ENCODE measurements at regions not wholly inside any gene's neighbourhood (a gene's known extent, or its start where the extent isn't known, plus 50 kb on each side); places are given as distances from the start of the nearest gene placed in this dataset.
"Not testable (repeated sequence)": the region's sequence is repeated elsewhere in the genome, so short reads cannot be mapped to it uniquely, and the experiment has no call there.

DNA sequence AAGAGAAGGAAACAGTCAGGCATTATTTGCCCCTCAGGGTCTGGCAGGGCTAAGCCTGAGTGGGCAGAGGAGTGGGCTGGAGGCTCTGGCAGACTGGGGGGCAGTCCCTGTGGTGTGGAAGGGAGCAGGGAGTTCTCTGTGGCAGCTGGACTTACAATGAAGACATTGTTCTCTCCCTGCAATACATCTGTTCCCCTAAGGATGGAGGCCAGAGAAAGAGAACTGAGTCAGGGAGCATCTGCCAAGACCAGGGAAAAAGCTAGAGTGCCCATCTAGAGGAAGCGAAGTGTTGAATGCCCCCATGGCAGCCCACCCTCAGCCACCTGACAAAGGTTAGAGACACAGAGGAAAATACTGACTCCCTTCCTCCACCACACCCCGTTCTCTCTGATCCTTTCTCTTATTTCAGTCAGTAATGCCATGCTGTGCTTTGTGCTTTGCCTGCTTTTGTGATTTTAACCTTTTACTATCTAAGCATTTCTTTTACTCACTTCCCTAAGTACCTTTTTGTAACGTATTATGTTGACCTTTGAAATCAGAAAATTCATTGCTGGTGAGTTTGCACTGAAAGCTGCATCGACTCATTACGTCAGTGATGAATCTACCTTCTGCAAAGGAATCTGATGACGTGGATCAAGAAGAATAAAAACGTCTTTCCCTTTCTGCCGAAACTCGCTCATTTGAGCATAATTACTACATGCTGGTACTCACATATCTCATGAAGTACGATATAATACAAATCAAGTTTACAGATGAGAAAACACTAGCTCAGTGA is 76.0 kb downstream of the ACTL7B start:
- TF ChIP-seq POLR2A (IDR thresholded peaks at IDR 0.05; ENCODE audit: low read length) (no peak), GATA1 (IDR thresholded peaks at IDR 0.05; ENCODE audit: low read depth, low read length) (no peak)
- no peak for DNase-seq

DNA sequence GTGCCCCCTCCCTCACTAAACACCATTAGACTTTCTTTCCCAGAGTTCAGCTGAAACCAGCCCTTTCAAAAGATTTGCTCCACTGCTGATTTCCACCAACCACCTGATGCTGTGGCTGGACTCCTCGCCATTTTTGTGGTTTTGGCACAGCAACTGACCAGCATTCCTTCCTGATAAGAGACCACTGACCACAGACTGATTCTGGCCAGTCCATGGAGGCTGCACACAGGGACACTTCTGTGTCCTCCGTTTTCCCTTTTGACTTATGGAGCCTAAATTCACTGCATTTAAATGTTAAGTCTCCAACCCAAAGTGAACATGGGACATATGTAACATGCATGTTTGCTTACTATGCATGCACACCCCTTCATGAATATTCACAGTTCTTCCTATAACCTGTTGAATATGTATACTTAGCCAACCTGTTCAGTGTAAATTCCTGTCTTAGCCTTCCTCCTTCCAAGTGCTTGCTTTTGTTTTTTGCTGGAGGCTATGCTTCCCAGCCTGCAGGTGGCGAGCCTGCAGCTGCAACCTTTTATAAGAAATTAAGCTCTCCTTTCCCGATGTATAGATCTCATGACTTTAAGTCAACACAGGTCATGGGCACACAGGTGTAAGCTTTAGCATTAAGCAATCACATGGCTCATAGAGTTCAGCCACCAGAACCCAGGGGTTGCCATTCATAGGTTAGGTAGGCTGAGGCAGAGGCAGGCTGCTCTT is 78.7 kb downstream of the ACTL7B start:
- TF ChIP-seq POLR2A (IDR thresholded peaks at IDR 0.05; ENCODE audit: low read length) (no peak), GATA1 (IDR thresholded peaks at IDR 0.05; ENCODE audit: low read depth, low read length) (no peak)
- no peak for DNase-seq

DNA sequence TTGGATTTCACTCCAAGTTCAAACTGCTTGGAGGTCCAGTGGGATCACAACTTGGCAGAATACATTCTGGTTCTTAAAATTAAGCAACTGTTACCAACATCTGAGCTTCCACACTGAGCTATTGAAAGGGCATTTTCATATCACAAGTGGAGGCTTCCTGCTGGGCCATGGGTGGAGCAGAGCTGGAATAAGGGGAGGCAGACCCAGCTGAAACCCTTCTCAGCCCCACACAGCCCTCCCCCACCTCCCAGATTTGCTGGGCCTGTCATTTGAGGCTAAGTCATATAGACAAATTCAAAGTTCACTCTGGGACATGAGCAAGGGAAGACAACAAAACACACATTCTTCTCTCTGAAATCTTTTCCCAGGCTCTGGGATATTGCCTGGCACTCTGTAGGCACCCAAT is 79.9 kb downstream of the ACTL7B start:
- TF ChIP-seq POLR2A (IDR thresholded peaks at IDR 0.05; ENCODE audit: low read length) = no peak
- no peak for TF ChIP-seq GATA1 (IDR thresholded peaks at IDR 0.05; ENCODE audit: low read depth, low read length)
- DNase-seq = no peak

DNA sequence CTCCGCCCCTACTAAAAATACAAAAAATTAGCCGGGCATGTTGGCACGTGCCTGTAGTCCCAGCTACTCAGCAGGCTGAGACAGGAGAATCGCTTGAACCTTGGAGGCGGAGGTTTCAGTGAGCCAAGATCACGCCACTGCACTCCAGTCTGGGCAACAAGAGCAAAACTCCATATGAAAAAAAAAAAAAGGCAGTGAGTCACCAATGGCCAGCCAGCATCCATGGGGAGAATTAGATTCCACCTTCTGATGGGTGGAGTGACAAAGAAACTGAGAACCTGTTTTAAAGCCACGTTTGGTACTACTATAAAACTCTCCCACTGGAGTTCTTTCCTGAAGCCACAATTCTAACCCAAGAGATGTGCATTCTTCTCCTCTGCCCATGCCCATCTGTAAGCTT is 81.7 kb downstream of the ACTL7B start:
- DNase-seq = not testable (repeated sequence)

DNA sequence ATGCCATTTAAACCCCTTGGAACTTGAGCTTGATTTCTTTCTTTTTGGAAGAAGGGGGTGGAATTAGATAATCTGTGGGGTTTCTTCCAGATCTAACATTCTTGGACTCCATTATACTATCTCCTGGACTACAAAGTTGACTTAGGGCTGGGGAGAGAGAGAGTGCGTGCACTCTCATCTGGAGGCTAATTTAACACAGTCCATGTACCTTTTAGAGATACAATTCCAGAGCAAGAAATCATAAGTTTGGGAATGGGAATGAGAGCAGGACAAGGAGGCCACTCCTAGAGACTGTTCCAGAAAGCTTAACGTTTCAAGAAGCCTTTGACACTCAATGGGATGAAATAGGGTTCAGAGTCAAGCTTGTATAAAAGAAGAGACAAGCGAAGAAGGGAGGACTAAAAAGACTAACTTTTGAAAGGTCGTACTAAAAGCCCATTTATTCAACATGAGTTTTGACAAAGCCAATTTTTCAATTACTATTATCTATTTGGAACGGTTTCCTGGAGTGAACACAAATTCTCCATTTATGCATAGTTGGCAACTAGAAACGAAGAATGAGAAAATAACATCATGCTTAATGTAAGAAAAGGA is 83.4 kb downstream of the ACTL7B start:
- DNase-seq = no peak
- no peak for TF ChIP-seq GATA1 (IDR thresholded peaks at IDR 0.05; ENCODE audit: low read depth, low read length)

DNA sequence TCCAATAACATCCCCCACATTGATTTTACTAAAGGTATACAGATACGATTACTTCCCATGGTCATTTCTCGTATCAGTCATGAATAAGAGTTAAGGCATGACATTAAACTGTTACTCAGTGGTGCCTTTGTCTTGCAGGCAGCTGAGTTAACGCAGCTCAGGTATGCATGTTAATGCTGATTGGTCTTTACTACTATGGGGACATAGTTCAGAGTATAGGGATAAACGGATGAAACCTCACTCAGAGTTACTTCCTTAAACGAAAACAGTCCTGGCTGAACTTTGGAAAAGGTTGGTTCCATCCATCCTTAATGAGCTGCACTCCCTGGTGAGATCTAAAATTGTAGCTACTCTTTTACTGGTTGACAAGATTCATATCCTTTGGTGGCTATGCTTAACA is 87.0 kb downstream of the ACTL7B start:
- no peak for DNase-seq
- no peak for TF ChIP-seq POLR2A (IDR thresholded peaks at IDR 0.05; ENCODE audit: low read length)
- no peak for TF ChIP-seq GATA1 (IDR thresholded peaks at IDR 0.05; ENCODE audit: low read depth, low read length)

DNA sequence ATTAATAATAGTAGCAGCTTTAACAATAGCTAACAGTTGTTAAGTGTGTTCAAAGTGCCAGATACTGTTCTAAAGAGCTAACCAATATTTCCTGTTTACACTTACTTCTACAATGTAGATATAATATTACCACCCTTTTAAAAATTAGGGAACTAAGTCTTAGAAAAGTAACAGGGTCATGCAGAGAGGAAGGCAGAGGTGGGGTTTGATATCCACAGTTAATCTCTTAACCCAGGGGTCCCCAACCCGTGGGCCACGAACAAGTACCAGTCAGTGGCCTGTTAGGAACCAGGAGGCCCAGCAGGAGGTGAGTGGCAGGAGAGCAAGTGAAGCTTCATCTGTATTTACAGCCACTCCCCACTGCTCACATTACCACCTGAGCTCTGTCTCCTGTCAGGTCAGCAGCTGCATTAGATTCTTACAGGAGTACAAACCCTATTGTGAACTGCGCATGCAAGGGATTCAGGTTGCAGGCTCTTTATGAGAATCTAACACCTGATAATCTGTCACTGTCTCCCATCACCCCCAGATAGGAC is 89.1 kb downstream of the ACTL7B start:
- TF ChIP-seq POLR2A (IDR thresholded peaks at IDR 0.05; ENCODE audit: low read length) (no peak), GATA1 (IDR thresholded peaks at IDR 0.05; ENCODE audit: low read depth, low read length) (no peak)

DNA sequence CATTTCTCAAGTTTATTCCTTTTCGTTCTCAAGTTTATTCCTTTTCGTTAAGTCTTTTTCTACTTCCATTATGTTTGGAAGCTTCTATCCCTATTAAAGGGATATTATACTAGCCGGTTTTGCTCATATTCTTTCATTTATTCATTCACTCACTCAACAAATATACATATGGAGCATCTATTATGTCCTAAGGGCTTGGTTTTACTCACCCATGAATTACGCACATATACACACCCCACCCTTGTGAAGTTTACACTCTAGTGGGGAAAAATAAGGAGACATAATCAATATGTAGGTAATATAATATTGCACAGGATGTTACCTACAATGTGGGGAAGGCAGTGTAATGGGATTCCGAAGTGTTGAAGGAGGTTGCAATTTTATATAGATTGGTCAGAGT is 90.5 kb downstream of the ACTL7B start:
- DNase-seq = no peak
- TF ChIP-seq GATA1 (IDR thresholded peaks at IDR 0.05; ENCODE audit: low read depth, low read length) = no peak
- no peak for TF ChIP-seq POLR2A (IDR thresholded peaks at IDR 0.05; ENCODE audit: low read length)

More for the DNA sequence above, 89.1 kb downstream of the ACTL7B start:
- no peak for DNase-seq

DNA sequence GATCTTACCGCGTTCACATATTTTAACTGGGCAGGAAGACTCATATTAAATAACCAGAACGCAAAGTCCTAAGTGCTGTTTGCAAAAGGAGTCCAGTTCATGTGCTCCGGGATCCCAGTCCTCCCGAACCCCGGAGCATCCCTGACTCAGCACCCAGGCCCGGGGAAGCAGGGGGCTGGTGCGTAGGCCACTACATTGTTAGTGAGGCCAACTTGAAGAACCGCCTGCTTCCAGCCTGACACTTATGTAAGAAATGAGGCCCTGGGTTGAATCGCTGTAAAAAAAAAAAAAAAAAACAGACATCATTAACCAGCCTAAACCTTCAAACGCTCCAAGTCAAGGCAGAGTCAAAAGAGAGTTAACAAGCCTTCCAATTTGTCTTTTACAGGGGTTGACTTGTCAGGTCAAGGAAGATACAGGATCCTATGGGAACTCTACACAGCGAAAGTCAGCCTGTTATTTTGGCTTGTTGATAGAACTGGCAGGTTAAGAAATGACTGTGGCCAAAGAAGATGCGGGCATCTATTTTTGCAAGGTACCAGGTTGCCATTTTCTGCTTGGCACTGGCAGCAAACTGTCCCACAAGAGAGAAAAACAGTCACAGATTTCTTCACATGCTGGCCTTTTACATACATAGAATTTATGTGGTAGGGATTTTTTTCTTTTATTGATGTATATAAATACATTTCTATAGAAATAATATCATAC is 93.3 kb downstream of the ACTL7B start:
- DNase-seq = no peak
- TF ChIP-seq GATA1 (IDR thresholded peaks at IDR 0.05; ENCODE audit: low read depth, low read length) = no peak
- TF ChIP-seq POLR2A (IDR thresholded peaks at IDR 0.05; ENCODE audit: low read length) = no peak

DNA sequence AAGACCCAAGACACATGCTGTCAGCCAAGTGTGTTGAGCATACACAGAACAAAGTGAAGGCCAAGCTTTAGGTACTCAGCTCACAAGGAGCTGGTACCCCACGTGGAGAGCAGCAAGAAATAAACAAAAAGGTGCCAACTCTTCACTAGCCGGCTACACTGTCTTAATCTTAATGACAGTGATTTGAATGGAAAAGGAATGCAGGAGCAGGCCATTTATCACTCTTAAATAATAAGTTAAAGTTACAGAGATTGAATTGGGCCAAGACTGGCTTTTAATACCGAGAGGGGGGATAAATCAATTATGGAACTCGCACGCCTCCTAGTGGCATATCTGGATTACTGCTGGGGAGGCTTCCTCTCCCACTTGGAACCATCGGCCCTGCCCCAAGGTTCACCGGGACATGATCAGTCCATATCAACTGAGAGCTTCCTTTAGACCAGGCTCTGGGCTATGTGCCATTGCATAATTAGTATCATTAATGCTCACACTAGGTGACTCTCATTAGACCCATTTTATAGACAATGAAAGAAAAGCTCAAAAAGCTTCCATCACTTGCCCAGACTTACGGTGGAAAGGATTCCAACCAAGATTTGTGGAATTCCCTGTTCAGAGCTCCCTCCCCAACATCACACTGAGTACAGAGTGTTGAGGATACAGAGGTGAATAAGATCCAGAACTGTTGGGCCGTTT is 94.0 kb downstream of the ACTL7B start:
- no peak for TF ChIP-seq POLR2A (IDR thresholded peaks at IDR 0.05; ENCODE audit: low read length)
- TF ChIP-seq GATA1 (IDR thresholded peaks at IDR 0.05; ENCODE audit: low read depth, low read length) = no peak
- peak; percentile 38 to 67 for DNase-seq

DNA sequence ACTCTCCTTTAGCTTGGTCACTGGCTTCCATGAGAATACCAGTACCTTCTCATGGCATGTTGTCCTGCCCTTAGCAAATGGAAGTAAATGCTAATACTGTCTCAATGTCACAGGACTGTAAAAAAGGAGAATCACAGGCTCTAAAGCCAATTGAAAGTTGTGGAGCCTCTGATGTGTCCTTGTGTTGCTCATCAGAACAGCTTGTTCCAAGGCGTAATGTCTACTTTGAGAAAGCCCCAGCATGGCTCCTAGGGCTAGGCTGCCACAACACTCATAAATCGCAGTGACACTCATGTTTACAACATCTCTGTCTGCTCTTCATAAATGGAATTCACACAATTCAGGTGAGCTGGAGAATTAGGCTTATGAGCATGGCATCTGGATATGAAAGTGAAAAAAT is 94.9 kb downstream of the ACTL7B start:
- no peak for TF ChIP-seq POLR2A (IDR thresholded peaks at IDR 0.05; ENCODE audit: low read length)
- TF ChIP-seq GATA1 (IDR thresholded peaks at IDR 0.05; ENCODE audit: low read depth, low read length) = no peak
- no peak for DNase-seq

DNA sequence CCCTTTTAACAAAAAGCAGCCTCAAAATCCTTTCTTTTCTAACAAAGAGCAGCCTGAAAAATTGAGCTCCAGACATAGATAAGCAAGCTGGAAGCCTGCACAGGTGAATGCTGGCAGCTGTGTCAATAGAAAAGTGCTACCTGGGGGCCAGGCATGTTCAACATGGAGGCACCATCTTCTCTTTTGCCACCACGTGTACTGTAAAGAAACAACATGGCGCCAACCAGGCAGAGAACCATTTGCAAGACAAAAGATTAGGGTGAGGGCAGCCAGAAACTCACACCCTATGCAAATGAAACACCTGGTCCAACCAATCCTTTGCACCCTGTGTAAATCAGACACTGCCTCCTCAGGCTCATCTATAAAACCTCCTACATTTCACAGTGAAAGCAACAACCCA is 96.0 kb downstream of the ACTL7B start:
- DNase-seq = no peak
- TF ChIP-seq POLR2A (IDR thresholded peaks at IDR 0.05; ENCODE audit: low read length) = no peak
- TF ChIP-seq GATA1 (IDR thresholded peaks at IDR 0.05; ENCODE audit: low read depth, low read length) = no peak

DNA sequence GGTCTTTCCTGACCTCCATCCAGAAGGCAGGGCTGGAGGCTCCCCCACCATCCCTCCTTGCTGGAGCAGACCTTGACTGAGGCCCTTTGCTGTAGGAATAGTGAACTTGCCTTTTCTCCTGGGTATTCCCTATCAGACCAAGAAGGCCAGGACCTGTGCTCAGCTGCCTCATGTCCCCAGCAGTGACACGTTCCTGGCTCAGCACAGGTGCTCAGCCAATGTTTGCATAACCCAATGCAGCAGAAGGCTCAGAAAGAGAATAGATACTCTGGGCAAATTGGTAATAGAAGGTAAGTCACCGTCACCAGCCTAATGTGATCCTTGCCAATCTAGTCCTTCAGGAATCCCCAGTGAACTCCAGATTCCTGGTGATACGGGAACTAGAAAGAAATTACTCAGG is 96.4 kb downstream of the ACTL7B start:
- TF ChIP-seq POLR2A (IDR thresholded peaks at IDR 0.05; ENCODE audit: low read length) = no peak
- TF ChIP-seq GATA1 (IDR thresholded peaks at IDR 0.05; ENCODE audit: low read depth, low read length) = no peak
- DNase-seq = no peak

Measured in erythroblast (primary cell).